GM12891 (cell line): ENCODE measurements at regions not wholly inside any gene's neighbourhood (a gene's known extent, or its start where the extent isn't known, plus 50 kb on each side); places are given as distances from the start of the nearest gene placed in this dataset.

Source experiments
- DNase-seq: peaks from one replicate; pipeline ENCODE4 v3.0.0; 2011; ENCODE audit warnings: low spot score; ENCODE audit not compliant: insufficient read length
- FAIRE-seq: peaks from 2 replicates; lab custom pipeline; 2011; peaks lifted over from hg19 to GRCh38; lab: Jason Lieb, UNC
- PAX5 ChIP-seq: IDR thresholded peaks from 2 replicates; pipeline ENCODE4 v1.6.1; 2011; ENCODE audit warnings: low read length, moderate library complexity, mild to moderate bottlenecking; ENCODE audit not compliant: insufficient read depth, severe bottlenecking
- POLR2A ChIP-seq: IDR thresholded peaks from 2 replicates; pipeline ENCODE4 v1.6.1; 2011; ENCODE audit warnings: low read depth, low read length, control low read depth
- POLR2AphosphoS5 ChIP-seq: IDR thresholded peaks from 2 replicates; pipeline ENCODE4 v1.6.1; 2011; ENCODE audit warnings: low read depth, low read length, control low read depth
- POU2F2 ChIP-seq: IDR thresholded peaks from 2 replicates; pipeline ENCODE4 v1.6.1; 2011; ENCODE audit warnings: low read depth, mild to moderate bottlenecking, control low read depth, low read length, moderate library complexity
- SPI1 ChIP-seq: IDR thresholded peaks from 2 replicates; pipeline ENCODE4 v1.6.1; 2011; ENCODE audit warnings: low read depth, low read length, control low read depth
- TAF1 ChIP-seq: IDR thresholded peaks from 2 replicates; pipeline ENCODE4 v1.6.1; 2011; ENCODE audit warnings: low read depth, low read length, control low read depth

DNA sequence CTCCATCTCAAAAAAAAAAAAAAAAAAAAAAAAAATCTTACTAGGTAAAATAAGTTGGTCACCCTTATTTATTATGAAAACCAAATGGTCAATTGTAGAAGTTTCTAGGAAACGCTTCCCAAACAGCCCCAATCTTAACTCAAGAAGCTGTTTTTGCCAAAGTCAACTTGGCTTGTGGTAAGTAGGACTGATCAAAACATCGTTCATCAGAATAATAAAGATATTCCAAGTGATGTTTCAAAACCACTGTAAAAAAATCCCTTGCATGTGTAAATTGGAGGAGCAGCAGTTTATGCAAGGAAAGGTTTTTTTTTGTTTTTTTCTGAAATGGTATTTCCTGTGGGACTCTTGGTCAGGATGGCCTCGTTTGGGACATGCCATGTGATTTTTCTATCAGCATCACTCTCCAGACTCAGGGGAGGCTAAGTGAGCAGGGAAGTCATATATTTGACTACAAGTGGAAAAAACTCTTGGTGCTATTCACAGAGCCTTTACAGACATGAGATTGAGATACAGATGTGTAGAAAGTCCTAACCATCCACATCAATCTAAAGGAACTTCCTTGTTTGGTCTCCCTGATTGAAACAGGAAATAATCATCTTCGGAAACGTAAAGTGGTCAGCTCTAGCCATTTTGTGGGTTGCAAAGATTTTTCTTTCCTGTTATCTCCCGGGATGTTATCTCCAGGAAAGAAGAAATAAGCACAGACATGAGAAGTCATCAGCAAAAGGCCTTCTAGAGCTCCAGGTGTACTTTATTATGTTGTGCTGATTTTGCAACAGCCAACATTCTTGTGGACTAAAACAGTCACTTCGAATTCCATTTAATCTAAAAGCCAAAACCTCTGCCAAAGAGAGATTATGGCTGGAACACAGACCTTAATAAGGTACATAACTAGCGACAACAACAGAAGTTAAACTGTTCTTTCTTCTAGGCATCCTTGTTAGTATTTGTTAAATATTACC lies 177.8 kb downstream of the EDN1 start:
- TF ChIP-seq SPI1 (no peak), POU2F2 (no peak), TAF1 (no peak)
- DNase-seq = no peak
- FAIRE-seq = no peak

DNA sequence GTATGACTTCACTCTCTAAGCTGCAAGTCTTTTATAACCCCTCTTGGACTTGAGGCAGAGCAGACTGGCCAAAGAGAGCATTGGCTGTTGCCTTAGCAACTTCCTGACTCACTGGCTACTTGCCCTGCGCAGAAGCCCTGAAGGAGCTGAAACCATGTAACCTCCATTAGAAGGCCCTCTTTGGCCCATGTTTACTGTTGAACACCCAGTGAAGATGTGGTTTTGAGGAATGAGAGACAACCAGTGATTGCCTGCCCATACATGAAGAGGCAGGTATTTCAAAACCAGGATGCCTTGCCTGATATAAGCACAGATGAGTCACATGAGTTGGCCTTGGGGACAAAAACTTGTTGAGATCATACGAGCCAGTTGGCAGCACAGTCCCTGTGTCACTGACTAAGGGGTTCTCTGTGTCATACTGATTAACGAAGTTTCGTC lies 182.5 kb downstream of the EDN1 start:
- no peak for TF ChIP-seq POU2F2
- TF ChIP-seq TAF1 = no peak
- TF ChIP-seq SPI1 = no peak
- TF ChIP-seq POLR2A = no peak
- no peak for TF ChIP-seq POLR2AphosphoS5
- no peak for TF ChIP-seq PAX5
- FAIRE-seq = no peak
- no peak for DNase-seq

DNA sequence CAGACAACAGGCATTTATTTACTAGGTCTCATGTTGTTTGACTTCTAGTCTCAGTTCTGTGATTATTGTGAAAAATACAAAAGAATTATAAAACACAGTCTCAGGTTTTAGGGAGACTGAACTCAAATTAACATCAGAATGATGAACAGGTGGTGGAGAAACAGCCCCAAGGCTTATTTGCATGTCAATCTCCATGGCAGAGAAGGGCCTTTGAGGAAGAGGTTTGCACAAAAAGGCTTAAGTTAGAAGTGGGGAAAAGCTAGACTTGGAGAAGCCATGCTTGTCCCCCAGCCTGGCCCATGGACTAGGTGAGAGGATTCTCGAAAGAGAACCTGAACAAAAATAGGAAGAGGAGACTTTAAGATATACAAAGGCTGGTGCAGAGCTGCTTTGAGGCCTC lies 183.3 kb downstream of the EDN1 start:
- FAIRE-seq = no peak
- TF ChIP-seq POLR2AphosphoS5 (no peak), SPI1 (no peak), POU2F2 (no peak), POLR2A (no peak), TAF1 (no peak), PAX5 (no peak)
- DNase-seq = no peak

DNA sequence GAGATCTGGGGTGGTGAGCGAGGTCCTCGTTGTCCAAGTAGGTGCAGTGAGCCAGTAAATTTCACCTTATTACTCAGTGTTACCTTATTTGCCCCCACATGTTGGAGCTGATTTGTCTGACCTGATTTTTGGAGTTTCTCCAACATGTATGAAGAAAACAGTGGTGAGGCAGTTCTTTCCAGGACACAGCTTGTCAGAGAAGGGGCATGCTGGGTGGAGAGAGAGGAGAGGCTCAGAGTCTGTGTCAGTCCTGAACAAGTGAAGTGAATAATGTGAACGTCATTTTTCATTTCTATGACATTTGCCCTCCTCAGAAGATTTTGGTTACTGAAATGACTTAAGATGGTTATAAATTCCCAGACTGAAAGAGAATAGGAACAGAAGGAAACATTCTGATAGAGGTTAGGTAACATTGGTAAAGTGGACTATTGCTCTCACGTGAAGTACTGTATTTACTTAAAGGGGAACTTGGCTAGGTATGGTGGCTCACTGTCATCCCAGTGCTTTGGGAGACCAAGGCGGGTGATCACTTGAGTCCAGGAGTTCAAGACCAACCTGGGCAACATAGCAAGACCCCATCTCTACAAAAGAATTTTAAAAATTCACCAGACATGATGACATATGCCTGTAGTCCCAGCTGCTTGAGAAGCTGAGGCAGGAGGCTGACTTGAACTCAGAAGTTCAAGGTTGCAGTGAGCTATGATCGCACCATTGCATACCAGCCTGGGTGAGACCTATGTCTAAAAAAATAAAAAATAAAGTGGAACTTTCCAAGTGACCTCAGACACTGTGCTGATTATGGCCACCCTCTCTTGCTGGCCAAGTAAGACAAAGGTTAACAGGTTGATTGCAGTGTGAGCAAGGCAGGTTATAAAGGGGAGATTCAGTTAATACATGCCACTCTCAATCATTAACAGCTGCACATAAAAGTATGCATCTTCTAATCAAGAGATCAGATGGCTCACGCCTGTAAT lies 184.3 kb downstream of the EDN1 start:
- DNase-seq (no peak), FAIRE-seq (no peak)
- TF ChIP-seq TAF1 (no peak), SPI1 (no peak), PAX5 (no peak), POLR2A (no peak), POLR2AphosphoS5 (no peak), POU2F2 (no peak)

DNA sequence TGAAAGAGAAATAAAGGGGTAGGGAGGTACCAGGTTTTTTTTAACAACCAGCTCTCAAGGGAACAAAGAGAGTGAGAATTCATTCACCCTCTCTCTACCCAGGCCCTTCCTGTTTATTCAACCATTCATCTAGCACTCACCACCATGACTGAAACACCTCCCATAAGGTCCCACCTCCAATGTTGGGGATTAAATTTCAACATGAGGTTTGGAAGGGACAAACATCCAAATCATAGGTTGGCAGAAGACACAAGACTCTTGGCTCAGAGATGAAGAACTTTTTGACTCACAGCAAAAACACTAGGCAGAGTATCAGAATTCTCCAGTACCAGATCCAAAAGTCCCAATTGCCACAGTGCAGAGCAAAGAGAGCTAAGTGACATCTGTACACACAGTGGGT lies 186.3 kb downstream of the EDN1 start:
- no peak for DNase-seq
- FAIRE-seq = no peak
- TF ChIP-seq SPI1 (no peak), POLR2AphosphoS5 (no peak), TAF1 (no peak), POLR2A (no peak), PAX5 (no peak), POU2F2 (no peak)

DNA sequence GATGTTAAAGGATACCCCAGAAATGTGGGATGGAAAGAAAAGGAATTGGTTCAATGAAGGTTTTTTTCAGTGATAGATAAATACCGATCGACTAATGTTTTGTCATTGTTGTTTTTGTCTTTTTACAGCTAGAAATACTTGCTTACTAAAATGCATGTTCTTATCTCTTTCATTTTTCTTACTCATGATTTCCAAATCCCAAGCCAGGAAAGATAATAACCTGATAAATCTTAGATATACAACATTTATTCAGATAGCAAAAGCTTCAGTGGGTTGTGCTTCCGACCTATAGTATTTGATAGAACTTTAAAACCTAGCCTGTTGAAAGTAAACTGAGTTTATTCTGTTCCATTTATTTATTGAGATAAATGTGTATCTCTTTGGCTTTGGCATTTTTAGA lies 187.5 kb downstream of the EDN1 start:
- FAIRE-seq (no peak), DNase-seq (no peak)
- TF ChIP-seq POLR2A = no peak
- TF ChIP-seq POLR2AphosphoS5 = no peak
- TF ChIP-seq POU2F2 = no peak
- TF ChIP-seq TAF1 = no peak
- TF ChIP-seq SPI1 = no peak
- TF ChIP-seq PAX5 = no peak

DNA sequence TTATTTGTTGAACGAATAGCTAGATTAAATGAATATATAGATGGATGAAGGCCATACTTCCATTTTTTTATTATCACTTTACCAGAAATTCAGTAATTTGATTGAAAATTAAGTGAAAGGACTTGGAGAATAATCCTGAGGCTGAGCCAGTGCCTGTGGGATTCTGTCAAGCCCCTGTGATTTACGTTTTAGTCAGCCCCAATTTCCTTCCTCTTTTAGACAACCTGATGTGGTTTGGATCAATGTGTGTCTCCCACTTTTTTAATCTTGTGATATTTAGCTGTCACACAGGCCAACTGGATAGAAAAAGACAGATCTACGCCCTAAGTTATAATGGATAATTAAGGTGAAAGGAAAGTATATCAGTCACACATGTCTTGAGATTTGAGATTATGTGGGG lies 188.8 kb downstream of the EDN1 start:
- FAIRE-seq (no peak), DNase-seq (no peak)
- TF ChIP-seq SPI1 = no peak
- no peak for TF ChIP-seq POU2F2
- TF ChIP-seq POLR2A = no peak
- no peak for TF ChIP-seq PAX5
- TF ChIP-seq POLR2AphosphoS5 = no peak
- no peak for TF ChIP-seq TAF1

DNA sequence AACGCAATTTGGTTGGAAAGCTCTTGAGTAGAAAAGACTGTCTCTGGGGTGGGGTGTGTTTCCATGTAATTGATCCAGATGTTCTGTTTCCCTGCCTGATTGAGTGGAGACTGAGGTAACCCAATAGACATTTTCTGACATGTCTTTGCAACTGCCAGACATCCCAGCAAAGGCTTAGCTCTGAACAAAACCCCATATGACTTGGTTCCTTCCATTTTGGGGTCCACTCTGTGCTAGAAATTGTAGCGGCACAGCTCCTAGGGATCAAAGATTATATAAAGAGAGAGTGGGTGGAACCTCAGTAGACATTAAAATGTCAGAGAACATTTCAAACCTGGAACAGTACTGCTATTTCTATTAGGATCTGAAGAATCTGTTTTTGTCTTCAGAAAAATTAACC lies 189.3 kb downstream of the EDN1 start:
- no peak for FAIRE-seq

DNA sequence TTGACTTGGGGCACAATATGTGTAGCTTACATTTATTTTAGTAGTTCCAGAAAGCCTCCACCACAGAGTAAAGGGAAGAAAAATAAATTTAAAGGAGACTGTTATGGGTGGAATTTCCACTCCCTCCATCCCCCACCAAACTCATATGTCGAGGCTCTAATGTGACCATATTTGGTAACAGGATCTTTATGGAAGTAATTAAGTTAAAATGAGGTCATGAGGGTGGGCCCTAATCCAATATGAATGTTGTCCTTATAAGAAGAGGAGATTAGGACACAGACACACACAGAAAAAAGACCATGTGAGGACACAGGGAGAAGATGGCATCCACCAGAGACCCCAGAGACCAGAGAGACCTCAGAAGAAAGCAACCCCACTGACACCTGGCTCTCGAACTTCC lies 189.7 kb downstream of the EDN1 start:
- DNase-seq (no peak), FAIRE-seq (no peak)
- no peak for TF ChIP-seq TAF1
- TF ChIP-seq POLR2AphosphoS5 = no peak
- TF ChIP-seq POLR2A = no peak
- no peak for TF ChIP-seq SPI1

More for the DNA sequence above, 189.3 kb downstream of the EDN1 start:
- TF ChIP-seq POU2F2 = no peak
- no peak for TF ChIP-seq PAX5
- no peak for TF ChIP-seq POLR2A
- DNase-seq = no peak
